Astrocyte of the cerebellum (primary cell): ENCODE measurements at regions not wholly inside any gene's neighbourhood (a gene's known extent, or its start where the extent isn't known, plus 50 kb on each side); places are given as distances from the start of the nearest gene placed in this dataset.

Experiments used
- DNase-seq: peaks from one replicate; pipeline ENCODE4 v3.0.0-alpha.2; 2011; ENCODE audit warnings: low read depth
- H3K4me3 ChIP-seq: 2 replicates; pipeline ENCODE4 v1.5.1; 2011; ENCODE audit warnings: mild to moderate bottlenecking, low read depth, low read length, moderate library complexity
- in situ Hi-C: cut with HindIII; loops from 2 replicates; pipeline ENCODE4 v1.10.0; 2017; ENCODE audit warnings: low sequenced_read_pairs
- TF ChIP-seq, protein P1 (sequence below): IDR thresholded peaks from 2 replicates; pipeline ENCODE4 v1.5.1; 2012; ENCODE audit warnings: low read length, low read depth, moderate library complexity, mild to moderate bottlenecking; ENCODE audit errors: missing control alignments

DNA sequence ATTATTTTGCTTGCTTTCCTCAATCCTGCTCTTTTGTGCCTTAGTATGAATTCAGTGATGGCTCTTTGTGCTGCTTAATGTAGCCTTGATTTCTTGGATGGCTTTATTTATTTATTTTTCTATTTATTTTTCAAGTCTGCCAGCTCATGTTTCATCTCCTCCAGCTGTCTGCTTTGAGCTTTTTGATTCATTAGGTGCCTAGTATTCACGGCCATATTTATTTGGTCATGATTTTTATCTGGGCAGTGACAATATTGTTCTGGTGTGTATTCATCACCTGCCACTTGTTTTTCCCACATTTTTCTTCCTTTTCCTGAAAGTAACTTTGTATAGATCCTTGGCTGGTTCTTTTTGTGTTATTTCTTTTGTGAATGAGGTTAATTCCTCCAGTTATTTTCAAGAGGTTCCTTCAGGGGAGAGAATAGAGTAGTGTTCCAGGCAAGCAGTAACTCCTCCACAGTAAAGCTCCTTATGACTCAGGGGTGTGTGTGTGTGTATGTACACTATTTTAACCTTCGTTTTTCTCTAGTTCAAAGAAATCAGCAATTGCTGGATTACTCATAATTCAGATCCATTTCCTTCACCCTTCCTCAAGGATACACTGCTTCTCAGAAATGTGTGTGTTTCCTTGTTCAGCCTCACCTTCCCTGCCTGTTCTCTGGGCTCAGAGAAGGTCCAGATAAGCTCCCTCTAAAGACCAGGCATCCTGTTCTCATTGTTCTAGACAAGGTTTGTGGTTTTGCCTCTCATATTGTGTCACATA is 51.6 kb upstream of the PMCH start:
- DNase-seq: no peak
- H3K4me3 ChIP-seq: no peak overlapping the region
- TF ChIP-seq, protein P1, sequence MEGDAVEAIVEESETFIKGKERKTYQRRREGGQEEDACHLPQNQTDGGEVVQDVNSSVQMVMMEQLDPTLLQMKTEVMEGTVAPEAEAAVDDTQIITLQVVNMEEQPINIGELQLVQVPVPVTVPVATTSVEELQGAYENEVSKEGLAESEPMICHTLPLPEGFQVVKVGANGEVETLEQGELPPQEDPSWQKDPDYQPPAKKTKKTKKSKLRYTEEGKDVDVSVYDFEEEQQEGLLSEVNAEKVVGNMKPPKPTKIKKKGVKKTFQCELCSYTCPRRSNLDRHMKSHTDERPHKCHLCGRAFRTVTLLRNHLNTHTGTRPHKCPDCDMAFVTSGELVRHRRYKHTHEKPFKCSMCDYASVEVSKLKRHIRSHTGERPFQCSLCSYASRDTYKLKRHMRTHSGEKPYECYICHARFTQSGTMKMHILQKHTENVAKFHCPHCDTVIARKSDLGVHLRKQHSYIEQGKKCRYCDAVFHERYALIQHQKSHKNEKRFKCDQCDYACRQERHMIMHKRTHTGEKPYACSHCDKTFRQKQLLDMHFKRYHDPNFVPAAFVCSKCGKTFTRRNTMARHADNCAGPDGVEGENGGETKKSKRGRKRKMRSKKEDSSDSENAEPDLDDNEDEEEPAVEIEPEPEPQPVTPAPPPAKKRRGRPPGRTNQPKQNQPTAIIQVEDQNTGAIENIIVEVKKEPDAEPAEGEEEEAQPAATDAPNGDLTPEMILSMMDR: no peak
- in situ Hi-C loops: no loop called here
